CD14-positive monocyte (primary cell): ENCODE measurements at regions not wholly inside any gene's neighbourhood (a gene's known extent, or its start where the extent isn't known, plus 50 kb on each side); places are given as distances from the start of the nearest gene placed in this dataset.

Experiments
- DNase-seq, 3 donors: peaks; one replicate each; pipeline ENCODE4 v3.0.0-alpha.2; 2011 to 2022
- H2AFZ ChIP-seq: 2 replicates; pipeline ENCODE4 v1.6.0; 2012; ENCODE audit warnings: mild to moderate bottlenecking, low read depth, low read length, inconsistent platforms; ENCODE audit not compliant: insufficient read depth, poor library complexity, severe bottlenecking
- H3K27ac ChIP-seq, 2 donors: 1 replicate in 1 of 2; 2 replicates in 1 of 2; pipeline ENCODE4 v1.5.1; 2012 to 2013; ENCODE audit warnings: low read length in 2 of 2, control low read depth in 1 of 2, inconsistent platforms in 1 of 2, low read depth in 1 of 2, mild to moderate bottlenecking in 1 of 2
- H3K27me3 ChIP-seq, 2 donors: one replicate each; pipeline versions ENCODE4 v1.6.0 to v1.6.1; 2011 to 2013; ENCODE audit warnings: low read length in 2 of 2; ENCODE audit not compliant: control insufficient read depth in 2 of 2, insufficient read depth in 2 of 2
- H3K36me3 ChIP-seq, 2 donors: replicated peaks in 1 of 2; 1 replicate in 1 of 2; 2 replicates in 1 of 2; pipeline versions ENCODE4 v1.5.1 to v1.6.1; 2012 to 2013; ENCODE audit warnings: low read length in 2 of 2, control low read depth in 1 of 2, inconsistent platforms in 1 of 2, mild to moderate bottlenecking in 1 of 2; ENCODE audit not compliant: insufficient read depth in 2 of 2, control insufficient read depth in 1 of 2
- H3K4me1 ChIP-seq, 2 donors: 1 replicate in 1 of 2; 2 replicates in 1 of 2; pipeline versions ENCODE4 v1.5.1 to v1.6.1; 2012 to 2013; ENCODE audit warnings: low read length in 2 of 2, control low read depth in 1 of 2, inconsistent platforms in 1 of 2, mild to moderate bottlenecking in 1 of 2, moderate library complexity in 1 of 2; ENCODE audit not compliant: insufficient read depth in 2 of 2, control insufficient read depth in 1 of 2
- H3K4me2 ChIP-seq: replicated peaks from 2 replicates; pipeline ENCODE3; 2012; ENCODE audit warnings: low read length, moderate library complexity, mild to moderate bottlenecking; ENCODE audit not compliant: poor library complexity, severe bottlenecking; ENCODE audit errors: extremely low read depth
- H3K4me3 ChIP-seq, 3 experiments: fragments of 200-600 bp in 1 of 3; sonication (generic) in 1 of 3; replicated peaks in 1 of 3; 1 replicate in 2 of 3; 2 replicates in 1 of 3; pipeline ENCODE4 v1.5.1; 2011 to 2013; ENCODE audit warnings: low read length in 3 of 3, mild to moderate bottlenecking in 3 of 3, control low read depth in 2 of 3, low read depth in 2 of 3, inconsistent platforms in 1 of 3, moderate library complexity in 1 of 3
- H3K79me2 ChIP-seq: 2 replicates; pipeline ENCODE4 v1.6.0; 2012; ENCODE audit warnings: mild to moderate bottlenecking, control low read depth, inconsistent platforms, low read length, moderate library complexity; ENCODE audit not compliant: insufficient read depth
- H3K9ac ChIP-seq: 2 replicates; pipeline ENCODE4 v1.6.0; 2017; ENCODE audit warnings: low read length, mild to moderate bottlenecking; ENCODE audit not compliant: insufficient read depth, poor library complexity, severe bottlenecking
- H3K9me3 ChIP-seq, 2 donors: replicated peaks in 1 of 2; 1 replicate in 1 of 2; 2 replicates in 1 of 2; pipeline versions ENCODE4 v1.5.1 to v1.6.1; 2012 to 2013; ENCODE audit warnings: low read length in 2 of 2, control low read depth in 1 of 2; ENCODE audit not compliant: control insufficient read depth in 1 of 2, insufficient read depth in 1 of 2
- H4K20me1 ChIP-seq: 2 replicates; pipeline ENCODE4 v1.6.0; 2012; ENCODE audit warnings: mild to moderate bottlenecking, low read length, control low read depth, moderate library complexity; ENCODE audit not compliant: insufficient read depth
- H3K27ac Mint-ChIP-seq, 7 donors: one replicate each; pipeline ENCODE4 v1.8.0; 2020; ENCODE audit warnings: mild to moderate bottlenecking in 7 of 7, mixed read lengths in 7 of 7, moderate library complexity in 6 of 7, inconsistent platforms in 2 of 7
- H3K27me3 Mint-ChIP-seq, 3 donors: one replicate each; pipeline ENCODE4 v1.8.0; 2021 to 2022; ENCODE audit warnings: low read depth in 3 of 3, mild to moderate bottlenecking in 3 of 3, mixed read lengths in 3 of 3, moderate library complexity in 3 of 3, inconsistent platforms in 1 of 3
- H3K36me3 Mint-ChIP-seq, 2 donors: one replicate each; pipeline ENCODE4 v1.8.0; 2020; ENCODE audit warnings: mixed read lengths in 2 of 2, inconsistent platforms in 1 of 2, mild to moderate bottlenecking in 1 of 2
- H3K4me1 Mint-ChIP-seq: one replicate; pipeline ENCODE4 v1.8.0; 2020; ENCODE audit warnings: mild to moderate bottlenecking, mixed read lengths
- H3K4me3 Mint-ChIP-seq, 2 donors: one replicate each; pipeline ENCODE4 v1.8.0; 2020; ENCODE audit warnings: mild to moderate bottlenecking in 2 of 2, mixed read lengths in 2 of 2, moderate library complexity in 1 of 2
- H3K9me3 Mint-ChIP-seq, 7 donors: one replicate each; pipeline ENCODE4 v1.8.0; 2020 to 2022; ENCODE audit warnings: mixed read lengths in 7 of 7, mild to moderate bottlenecking in 6 of 7, moderate library complexity in 6 of 7, inconsistent platforms in 2 of 7
- WGBS: methylation state at CpG from one replicate; pipeline ENCODE4 v1.1.5; 2013; ENCODE audit warnings: missing lambda C conversion rate; ENCODE audit not compliant: insufficient coverage; 5-methylcytosine and 5-hydroxymethylcytosine counted together
- intact Hi-C, 2 donors: fragments of 100-400 bp; cut with micrococcal nuclease; formaldehyde crosslinking; loops; one replicate each; pipeline versions ENCODE4 v1.15.0 to v1.15.1; 2023
- TF ChIP-seq, protein P1 (sequence below): fragments of 200-600 bp; IDR thresholded peaks from one replicate; pipeline ENCODE4 v1.8.0; 2022; ENCODE audit warnings: antibody characterized with exemption, mild to moderate bottlenecking

GRCh38 chr10:91137822-91138221 lies 82.6 kb upstream of the PCGF5 start:
- H3K27ac ChIP-seq: no peak overlapping the region
- H3K9me3 Mint-ChIP-seq: peaks cover 0 to 2% (median 0%) of the 10 kb centered on the region in 7 donors
- no peaks in the 10 kb centered on the region for H4K20me1 ChIP-seq
- intact Hi-C loops: no loop called here
- H3K27ac Mint-ChIP-seq: no peak overlapping the region
- no peak for DNase-seq
- no peaks in the 10 kb centered on the region for H3K4me1 Mint-ChIP-seq
- no peaks in the 10 kb centered on the region for H3K36me3 ChIP-seq
- H3K9me3 ChIP-seq: no peaks in the 10 kb centered on the region
- no peak overlapping the region for H2AFZ ChIP-seq
- TF ChIP-seq, protein P1, sequence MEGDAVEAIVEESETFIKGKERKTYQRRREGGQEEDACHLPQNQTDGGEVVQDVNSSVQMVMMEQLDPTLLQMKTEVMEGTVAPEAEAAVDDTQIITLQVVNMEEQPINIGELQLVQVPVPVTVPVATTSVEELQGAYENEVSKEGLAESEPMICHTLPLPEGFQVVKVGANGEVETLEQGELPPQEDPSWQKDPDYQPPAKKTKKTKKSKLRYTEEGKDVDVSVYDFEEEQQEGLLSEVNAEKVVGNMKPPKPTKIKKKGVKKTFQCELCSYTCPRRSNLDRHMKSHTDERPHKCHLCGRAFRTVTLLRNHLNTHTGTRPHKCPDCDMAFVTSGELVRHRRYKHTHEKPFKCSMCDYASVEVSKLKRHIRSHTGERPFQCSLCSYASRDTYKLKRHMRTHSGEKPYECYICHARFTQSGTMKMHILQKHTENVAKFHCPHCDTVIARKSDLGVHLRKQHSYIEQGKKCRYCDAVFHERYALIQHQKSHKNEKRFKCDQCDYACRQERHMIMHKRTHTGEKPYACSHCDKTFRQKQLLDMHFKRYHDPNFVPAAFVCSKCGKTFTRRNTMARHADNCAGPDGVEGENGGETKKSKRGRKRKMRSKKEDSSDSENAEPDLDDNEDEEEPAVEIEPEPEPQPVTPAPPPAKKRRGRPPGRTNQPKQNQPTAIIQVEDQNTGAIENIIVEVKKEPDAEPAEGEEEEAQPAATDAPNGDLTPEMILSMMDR: no peak
- WGBS: no CpG with 5 or more reads among the region's 1 CpG
- H3K4me2 ChIP-seq: no peak overlapping the region
- H3K4me1 ChIP-seq: no peaks in the 10 kb centered on the region
- peaks cover 1 to 4% (median 2%) of the 10 kb centered on the region in 3 donors for H3K27me3 Mint-ChIP-seq
- H3K4me3 ChIP-seq: no peak overlapping the region
- no peaks in the 10 kb centered on the region for H3K27me3 ChIP-seq
- H3K9ac ChIP-seq: no peak overlapping the region
- H3K4me3 Mint-ChIP-seq: no peak overlapping the region
- no peaks in the 10 kb centered on the region for H3K79me2 ChIP-seq
- H3K36me3 Mint-ChIP-seq: no peaks in the 10 kb centered on the region

DNA sequence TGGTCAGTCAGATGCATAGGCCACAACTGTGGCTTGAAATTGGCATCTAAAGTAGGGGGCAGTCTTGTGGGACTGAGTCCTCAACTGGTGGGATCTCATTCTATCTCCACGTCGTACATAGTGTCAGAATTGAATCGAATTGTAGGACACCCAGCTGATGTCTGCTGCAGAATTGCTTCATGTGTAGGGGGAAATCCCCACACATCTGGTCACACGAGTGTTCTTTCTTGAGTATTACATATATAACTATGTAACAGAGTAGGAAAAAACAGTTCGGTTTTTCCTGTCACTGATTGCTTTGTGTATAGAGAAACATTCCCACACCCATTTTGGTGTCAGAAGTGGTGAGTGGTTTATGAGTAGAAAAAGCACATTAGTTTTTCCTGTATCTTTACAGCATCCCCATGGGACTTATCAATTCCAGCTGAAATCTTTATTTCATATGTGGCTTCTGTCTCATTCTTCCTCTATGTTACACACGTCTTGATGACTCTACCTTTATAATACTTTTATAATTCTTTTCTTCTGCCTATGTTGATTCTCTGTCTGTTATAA lies 79.4 kb upstream of the PCGF5 start:
- no peak overlapping the region for H3K9ac ChIP-seq
- no peak overlapping the region for H2AFZ ChIP-seq
- no peaks in the 10 kb centered on the region for H3K36me3 ChIP-seq
- no peak overlapping the region for H3K27ac ChIP-seq
- H3K4me3 Mint-ChIP-seq: no peak overlapping the region
- H3K27me3 ChIP-seq: no peaks in the 10 kb centered on the region
- H3K4me2 ChIP-seq: no peak overlapping the region
- no peaks in the 10 kb centered on the region for H3K79me2 ChIP-seq
- H4K20me1 ChIP-seq: no peaks in the 10 kb centered on the region
- TF ChIP-seq, protein P1: no peak
- intact Hi-C loops: no loop called here
- H3K9me3 ChIP-seq: no peaks in the 10 kb centered on the region
- DNase-seq: peak in 1 of 3 donors; percentile 7
- peaks cover 0 to 2% (median 1%) of the 10 kb centered on the region in 3 donors for H3K27me3 Mint-ChIP-seq
- H3K4me1 ChIP-seq: no peaks in the 10 kb centered on the region
- 83% methylated on average over 2 of the region's 6 CpGs for WGBS
- H3K4me1 Mint-ChIP-seq: peaks cover 1% of the 10 kb centered on the region
- H3K9me3 Mint-ChIP-seq: peaks cover 0 to 2% (median 0%) of the 10 kb centered on the region in 7 donors
- H3K4me3 ChIP-seq: no peak overlapping the region
- no peak overlapping the region for H3K27ac Mint-ChIP-seq
- no peaks in the 10 kb centered on the region for H3K36me3 Mint-ChIP-seq
